ENCODE measurements at regions not wholly inside any gene's neighbourhood (a gene's known extent, or its start where the extent isn't known, plus 50 kb on each side); places are given as distances from the start of the nearest gene placed in this dataset.

DNA sequence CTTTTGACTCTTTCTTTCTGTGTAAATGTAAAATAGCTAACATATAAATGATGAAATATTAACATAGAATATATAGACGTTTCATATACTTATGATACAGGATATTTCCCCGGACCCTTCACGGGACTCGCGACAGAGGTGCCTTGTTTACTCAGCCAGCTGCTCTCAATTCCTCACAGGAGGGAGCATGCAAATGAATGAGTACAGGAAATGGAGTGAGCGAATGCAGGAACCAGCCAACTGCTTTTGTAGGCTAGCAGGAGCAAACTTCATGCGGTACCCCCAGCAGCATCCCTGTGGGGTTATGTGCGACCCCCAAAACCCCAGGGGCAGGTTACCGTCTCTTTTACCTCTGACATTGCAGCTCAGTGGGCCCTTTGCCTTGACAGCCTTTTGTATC is 110.3 kb upstream of the PDHA2 start:
- Mint-ChIP-seq H3K4me3 (no peak overlapping the region), H3K9me3 (no peaks in the 10 kb centered on the region), H3K4me1 (peaks cover 9% of the 10 kb centered on the region), H3K27ac (no peak overlapping the region), H3K36me3 (ENCODE audit: low read depth) (no peaks in the 10 kb centered on the region), H3K27me3 (ENCODE audit: low read depth, poor library complexity) (peaks cover 5% of the 10 kb centered on the region)
- TF ChIP-seq, protein P1, sequence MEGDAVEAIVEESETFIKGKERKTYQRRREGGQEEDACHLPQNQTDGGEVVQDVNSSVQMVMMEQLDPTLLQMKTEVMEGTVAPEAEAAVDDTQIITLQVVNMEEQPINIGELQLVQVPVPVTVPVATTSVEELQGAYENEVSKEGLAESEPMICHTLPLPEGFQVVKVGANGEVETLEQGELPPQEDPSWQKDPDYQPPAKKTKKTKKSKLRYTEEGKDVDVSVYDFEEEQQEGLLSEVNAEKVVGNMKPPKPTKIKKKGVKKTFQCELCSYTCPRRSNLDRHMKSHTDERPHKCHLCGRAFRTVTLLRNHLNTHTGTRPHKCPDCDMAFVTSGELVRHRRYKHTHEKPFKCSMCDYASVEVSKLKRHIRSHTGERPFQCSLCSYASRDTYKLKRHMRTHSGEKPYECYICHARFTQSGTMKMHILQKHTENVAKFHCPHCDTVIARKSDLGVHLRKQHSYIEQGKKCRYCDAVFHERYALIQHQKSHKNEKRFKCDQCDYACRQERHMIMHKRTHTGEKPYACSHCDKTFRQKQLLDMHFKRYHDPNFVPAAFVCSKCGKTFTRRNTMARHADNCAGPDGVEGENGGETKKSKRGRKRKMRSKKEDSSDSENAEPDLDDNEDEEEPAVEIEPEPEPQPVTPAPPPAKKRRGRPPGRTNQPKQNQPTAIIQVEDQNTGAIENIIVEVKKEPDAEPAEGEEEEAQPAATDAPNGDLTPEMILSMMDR (IDR thresholded peaks at IDR 0.05) = no peak
- DNase-seq = no peak

- H3K9me3 Mint-ChIP-seq = no peaks in the 10 kb centered on the region
- peak overlapping the region; percentile 68 for H3K27ac Mint-ChIP-seq
- TF ChIP-seq, protein P1 (IDR thresholded peaks at IDR 0.05) = no peak
- H3K4me3 Mint-ChIP-seq = no peak overlapping the region
- peaks cover 3% of the 10 kb centered on the region for H3K27me3 Mint-ChIP-seq (ENCODE audit: low read depth, poor library complexity)
- no peaks in the 10 kb centered on the region for H3K36me3 Mint-ChIP-seq (ENCODE audit: low read depth)
- H3K4me1 Mint-ChIP-seq = peaks cover 9% of the 10 kb centered on the region
- DNase-seq = no peak
These were observed 111.7 kb upstream of the PDHA2 start for GRCh38 chr4:95728145-95728544.

DNA sequence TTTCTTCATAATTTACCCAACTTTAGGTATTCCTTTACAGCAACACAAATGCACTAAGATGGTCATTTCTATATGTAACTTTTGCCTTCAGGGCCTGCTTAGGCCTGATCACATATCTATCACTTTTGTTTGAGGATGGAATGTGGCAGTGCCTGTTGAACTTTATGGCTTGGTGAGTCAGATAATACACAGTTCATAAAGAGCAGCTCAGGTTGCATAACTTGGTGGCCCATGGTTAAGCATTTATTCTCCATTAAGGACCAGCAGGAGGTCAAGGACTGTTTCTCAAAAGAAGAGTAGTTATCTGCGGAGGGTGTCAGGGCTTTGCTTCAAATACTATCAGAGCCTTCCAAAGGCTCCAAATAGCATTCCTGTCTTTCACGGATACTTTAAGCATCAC is 124.1 kb upstream of the PDHA2 start:
- DNase-seq = no peak
- Mint-ChIP-seq H3K27me3 (ENCODE audit: low read depth, poor library complexity) (no peaks in the 10 kb centered on the region), H3K4me1 (no peaks in the 10 kb centered on the region), H3K9me3 (peaks cover 6% of the 10 kb centered on the region), H3K27ac (no peak overlapping the region), H3K36me3 (ENCODE audit: low read depth) (no peaks in the 10 kb centered on the region), H3K4me3 (no peak overlapping the region)
- TF ChIP-seq, protein P1 (IDR thresholded peaks at IDR 0.05) = no peak

DNA sequence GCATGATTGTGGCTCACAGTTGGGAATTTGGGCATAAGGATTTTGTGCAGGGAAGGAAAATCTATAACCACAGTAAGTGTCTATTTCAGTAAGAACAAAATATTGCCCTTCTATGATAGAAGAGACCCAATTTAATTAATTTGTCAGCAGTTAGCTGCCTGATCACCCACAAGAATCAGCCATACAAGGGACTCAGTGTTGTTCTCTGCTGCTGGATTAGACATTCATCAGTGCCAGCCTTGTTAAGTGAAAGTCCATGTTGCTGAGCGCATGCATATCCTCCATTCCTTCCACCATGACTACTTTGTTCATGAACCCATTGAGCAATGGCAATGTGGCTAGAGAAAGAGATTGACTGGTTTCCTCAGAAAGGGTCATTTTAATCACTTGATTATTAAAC is 125.3 kb upstream of the PDHA2 start:
- H3K27me3 Mint-ChIP-seq (ENCODE audit: low read depth, poor library complexity) = no peaks in the 10 kb centered on the region

DNA sequence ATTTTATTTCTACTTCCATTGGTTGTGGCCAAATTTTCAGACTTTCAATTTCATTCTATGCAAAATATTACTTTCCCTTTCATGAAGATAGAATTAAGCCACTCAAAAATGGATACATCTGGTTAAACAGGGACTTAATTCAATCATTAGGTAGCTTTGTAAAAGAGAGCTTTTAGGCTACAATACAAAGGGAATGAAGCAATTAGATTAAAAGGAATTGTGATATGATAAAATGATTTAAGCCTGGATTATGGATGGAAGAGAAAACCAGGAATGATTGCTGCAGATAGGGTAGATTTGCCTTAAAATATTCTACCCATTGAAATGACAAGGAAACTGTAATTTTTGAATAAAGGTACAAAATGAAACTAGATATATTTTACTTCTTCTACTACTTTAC is 134.6 kb upstream of the PDHA2 start:
- no peak overlapping the region for H3K27ac Mint-ChIP-seq
- H3K9me3 Mint-ChIP-seq = no peaks in the 10 kb centered on the region
- H3K27me3 Mint-ChIP-seq (ENCODE audit: low read depth, poor library complexity) = no peaks in the 10 kb centered on the region
- H3K4me3 Mint-ChIP-seq = no peak overlapping the region
- DNase-seq = no peak
- TF ChIP-seq, protein P1 (IDR thresholded peaks at IDR 0.05) = no peak
- H3K36me3 Mint-ChIP-seq (ENCODE audit: low read depth) = no peaks in the 10 kb centered on the region
- no peaks in the 10 kb centered on the region for H3K4me1 Mint-ChIP-seq

More for the DNA sequence above, 125.3 kb upstream of the PDHA2 start:
- no peak for DNase-seq
- H3K36me3 Mint-ChIP-seq (ENCODE audit: low read depth) = no peaks in the 10 kb centered on the region
- H3K27ac Mint-ChIP-seq = no peak overlapping the region
- H3K4me1 Mint-ChIP-seq = no peaks in the 10 kb centered on the region
- TF ChIP-seq, protein P1 (IDR thresholded peaks at IDR 0.05) = no peak
- no peak overlapping the region for H3K4me3 Mint-ChIP-seq
- peaks cover 6% of the 10 kb centered on the region for H3K9me3 Mint-ChIP-seq

DNA sequence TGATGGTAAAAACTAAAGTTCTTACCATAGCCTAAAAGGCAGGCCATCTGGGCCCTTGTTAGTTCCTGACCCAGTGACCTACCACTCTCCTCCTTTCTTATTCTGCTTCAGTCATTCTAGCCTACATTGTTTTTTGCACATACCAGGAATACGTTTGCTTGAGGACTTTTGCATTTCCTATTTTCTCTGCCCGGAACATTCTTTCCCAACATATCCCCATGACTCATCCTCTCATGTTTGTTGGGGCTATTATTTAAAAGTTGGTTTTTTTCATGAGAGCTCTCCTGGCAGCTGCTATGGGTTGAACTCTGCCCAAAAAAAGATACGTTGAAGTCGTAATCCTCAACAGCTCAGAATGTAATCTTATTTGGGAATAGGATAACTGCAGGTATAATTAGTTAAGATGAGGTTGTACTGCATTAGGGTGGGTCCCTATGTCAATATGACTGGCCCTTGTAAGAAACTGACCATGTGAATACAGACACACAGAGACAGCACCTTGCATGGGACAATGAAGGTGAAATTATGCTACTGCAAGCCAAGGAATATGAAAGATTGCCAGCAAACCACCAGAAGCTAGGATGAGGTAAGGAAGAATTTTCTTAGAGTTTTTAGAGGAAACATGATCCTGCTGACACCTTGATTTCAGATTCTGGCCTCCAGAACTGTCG is 138.3 kb upstream of the PDHA2 start:
- Mint-ChIP-seq H3K36me3 (ENCODE audit: low read depth) (no peaks in the 10 kb centered on the region), H3K4me3 (no peak overlapping the region), H3K9me3 (no peaks in the 10 kb centered on the region), H3K27ac (no peak overlapping the region), H3K4me1 (no peaks in the 10 kb centered on the region), H3K27me3 (ENCODE audit: low read depth, poor library complexity) (no peaks in the 10 kb centered on the region)
- TF ChIP-seq, protein P1 (IDR thresholded peaks at IDR 0.05) = no peak
- DNase-seq = no peak

All from nephron progenitor cell (in vitro differentiated cells).